ENCODE measurements at regions not wholly inside any gene's neighbourhood (a gene's known extent, or its start where the extent isn't known, plus 50 kb on each side); places are given as distances from the start of the nearest gene placed in this dataset.
A peak's percentile ranks its signal among the peaks of the same experiment; 100 is the strongest.

DNA sequence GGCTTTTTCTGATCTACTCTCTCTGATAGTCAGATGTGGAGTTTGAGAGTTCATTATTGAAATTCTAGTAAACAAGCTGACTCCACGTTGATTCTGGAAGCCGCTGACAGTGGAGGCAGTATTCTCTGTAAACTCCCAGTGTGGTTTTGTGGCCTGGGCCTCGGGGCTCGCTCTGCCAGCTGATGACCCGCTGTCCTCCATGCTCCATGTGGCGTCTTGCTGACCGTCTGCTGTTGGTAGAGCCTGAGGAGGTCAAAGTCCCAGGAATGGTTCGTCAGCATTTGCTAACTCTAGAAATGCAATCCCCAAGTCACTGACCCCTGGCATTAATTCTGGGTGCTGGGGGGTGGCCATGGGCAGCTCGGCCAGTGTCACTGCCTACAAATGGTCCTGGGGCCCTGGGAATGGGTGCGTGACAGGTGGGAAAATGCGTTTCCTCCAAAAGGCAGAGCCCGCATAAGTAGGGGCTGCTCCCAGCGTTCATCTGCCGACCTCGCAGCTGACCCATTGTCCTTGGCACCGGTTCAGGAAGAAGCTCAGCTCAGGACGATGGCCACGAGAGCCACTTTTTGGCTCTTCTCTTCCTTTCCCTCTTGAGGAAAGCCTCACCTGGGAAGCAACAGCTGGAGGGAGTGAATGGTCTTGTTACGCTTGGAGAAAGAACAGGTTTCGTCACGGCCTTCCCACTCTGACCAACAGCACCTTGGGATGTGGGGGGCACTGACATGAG lies 55.1 kb downstream of the MRPL36 start:
- no peak for TF ChIP-seq CTCF (IDR thresholded peaks at IDR 0.05; ENCODE audit: low read length, missing control alignments)
- DNase-seq (ENCODE audit: low read depth): no peak
- H3K4me3 ChIP-seq (replicated peaks; ENCODE audit: low read depth, low read length): no peak overlapping the region

DNA sequence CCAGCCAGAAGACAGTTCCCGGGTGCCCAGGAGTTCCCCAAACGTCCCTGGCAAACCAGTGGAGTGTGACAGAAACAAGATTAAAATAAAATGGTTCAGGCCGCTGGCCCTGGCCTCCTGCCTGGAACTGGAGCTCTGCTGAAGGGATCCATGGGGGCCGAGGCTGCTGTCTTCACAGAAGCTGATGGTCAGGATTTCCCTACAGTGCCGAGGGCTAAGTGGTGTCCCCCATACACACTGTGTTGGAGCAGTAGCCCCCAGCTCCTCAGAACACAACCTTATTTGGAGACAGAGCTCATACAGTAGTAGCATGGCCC lies 55.9 kb downstream of the MRPL36 start:
- TF ChIP-seq CTCF (IDR thresholded peaks at IDR 0.05; ENCODE audit: low read length, missing control alignments): no peak

GRCh38 chr5:1743061-1743768 lies 56.4 kb downstream of the MRPL36 start:
- TF ChIP-seq CTCF (IDR thresholded peaks at IDR 0.05; ENCODE audit: low read length, missing control alignments): no peak
- no peak overlapping the region for H3K4me3 ChIP-seq (replicated peaks; ENCODE audit: low read depth, low read length)
- DNase-seq (ENCODE audit: low read depth): no peak

More for the DNA sequence above, 55.9 kb downstream of the MRPL36 start:
- no peak for DNase-seq (ENCODE audit: low read depth)
- no peak overlapping the region for H3K4me3 ChIP-seq (replicated peaks; ENCODE audit: low read depth, low read length)

GRCh38 chr5:1737790-1738405 lies 61.7 kb downstream of the MRPL36 start:
- no peak overlapping the region for H3K4me3 ChIP-seq (replicated peaks; ENCODE audit: low read depth, low read length)
- peak; percentile 35 for DNase-seq (ENCODE audit: low read depth)
- TF ChIP-seq CTCF (IDR thresholded peaks at IDR 0.05; ENCODE audit: low read length, missing control alignments): peak; percentile 65

DNA sequence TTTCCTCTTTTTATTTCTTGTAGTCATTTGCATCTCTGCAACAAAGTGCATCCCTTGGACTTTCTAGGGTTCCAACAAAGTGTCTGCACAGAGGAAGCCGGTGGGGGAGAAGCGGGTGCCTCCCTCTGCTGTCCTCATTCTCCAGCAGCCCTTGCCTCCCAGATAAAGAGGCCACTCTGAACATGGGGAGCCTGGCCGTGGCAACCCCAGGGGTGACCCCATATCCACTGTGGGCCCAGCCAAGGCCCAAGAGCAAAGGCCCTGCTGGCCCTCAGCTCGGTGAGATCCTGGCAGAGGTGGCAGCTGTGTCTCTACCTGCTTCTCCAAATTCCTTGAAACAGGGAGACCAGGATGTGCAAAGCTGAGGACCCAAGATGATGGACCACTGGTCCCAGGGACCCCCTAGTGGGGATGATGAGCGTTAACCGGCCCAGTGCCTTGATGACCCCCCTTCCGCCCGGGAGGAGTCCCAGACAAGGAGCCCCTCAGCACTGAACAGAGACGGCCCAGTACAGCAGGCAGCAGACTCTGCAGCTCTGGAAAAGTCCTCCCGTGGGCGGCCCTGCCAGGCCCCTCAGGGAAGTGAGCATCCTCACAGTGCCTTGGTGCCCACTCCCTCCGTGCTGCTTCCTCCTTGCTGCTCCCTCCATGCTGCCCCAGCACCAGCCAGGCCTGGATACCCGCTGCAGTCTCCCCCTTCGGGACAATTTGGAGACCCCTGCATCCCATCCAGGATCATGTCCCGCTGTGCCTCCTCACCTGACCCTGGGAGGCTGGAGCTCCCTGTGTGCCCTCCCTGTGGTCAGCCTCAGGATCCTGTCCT lies 62.5 kb downstream of the MRPL36 start:
- H3K4me3 ChIP-seq (replicated peaks; ENCODE audit: low read depth, low read length): no peak overlapping the region
- no peak for TF ChIP-seq CTCF (IDR thresholded peaks at IDR 0.05; ENCODE audit: low read length, missing control alignments)
- no peak for DNase-seq (ENCODE audit: low read depth)

DNA sequence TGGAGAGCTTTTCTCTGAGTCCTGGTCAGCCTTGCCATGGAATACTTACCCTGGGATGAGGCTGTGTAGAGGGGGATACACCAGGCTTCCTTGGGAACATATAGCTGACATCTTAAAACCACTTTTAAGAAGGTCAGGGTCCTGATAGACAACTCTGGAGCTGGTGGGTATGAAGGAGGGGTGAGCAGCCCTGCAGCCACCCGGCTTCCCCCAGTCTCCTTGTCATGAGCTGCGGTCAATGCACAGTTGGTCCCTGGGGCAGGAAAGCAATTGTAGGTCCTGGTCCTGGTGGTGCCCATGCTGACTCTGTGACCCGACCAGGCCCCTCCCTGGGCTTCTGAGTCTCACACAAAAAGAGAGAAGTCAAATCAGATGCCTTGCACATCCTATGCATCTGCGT lies 63.6 kb downstream of the MRPL36 start:
- no peak overlapping the region for H3K4me3 ChIP-seq (replicated peaks; ENCODE audit: low read depth, low read length)
- no peak for DNase-seq (ENCODE audit: low read depth)
- TF ChIP-seq CTCF (IDR thresholded peaks at IDR 0.05; ENCODE audit: low read length, missing control alignments): no peak

Data from fibroblast of pulmonary artery (primary cell).